Esophagus squamous epithelium (tissue), 4 donors: ENCODE measurements at regions not wholly inside any gene's neighbourhood (a gene's known extent, or its start where the extent isn't known, plus 50 kb on each side); places are given as distances from the start of the nearest gene placed in this dataset.

Experiments used
- POLR2A ChIP-seq, 4 donors: fragments of 450-650 bp; IDR thresholded peaks; one replicate each; pipeline ENCODE4 v1.6.1; 2017; ENCODE audit warnings: antibody characterized with exemption in 4 of 4, mild to moderate bottlenecking in 4 of 4, moderate library complexity in 3 of 4
- TF ChIP-seq, protein P1 (sequence below), 6 experiments: fragments of 450-650 bp in 4 of 6; fragments of 200-600 bp in 2 of 6; sonication (generic) in 2 of 6; IDR thresholded peaks; one replicate each; pipeline ENCODE4 v1.5.1; 2016 to 2019; ENCODE audit warnings: antibody characterized with exemption in 6 of 6, mild to moderate bottlenecking in 4 of 6, moderate library complexity in 4 of 6

DNA sequence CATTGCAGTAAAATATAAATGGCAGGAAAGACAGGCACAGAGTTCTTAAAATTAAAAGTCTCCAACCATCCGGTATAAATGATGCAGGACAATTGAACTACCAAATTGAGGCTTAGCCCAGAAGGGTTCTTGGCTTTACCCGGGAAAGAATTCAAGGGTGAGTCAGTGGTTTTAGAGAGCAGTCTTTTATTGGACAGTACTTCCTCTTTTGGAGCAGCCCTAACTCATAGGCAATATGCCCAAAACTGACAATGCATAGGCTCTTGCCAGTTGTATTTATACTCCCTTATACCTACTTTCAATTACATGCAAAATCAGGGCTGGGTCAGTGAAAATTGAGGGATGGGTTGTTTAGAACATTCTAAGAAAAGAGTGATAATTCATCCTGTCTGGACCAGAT, 1628.9 kb upstream of the PRMT6 start:
- TF ChIP-seq, protein P1, sequence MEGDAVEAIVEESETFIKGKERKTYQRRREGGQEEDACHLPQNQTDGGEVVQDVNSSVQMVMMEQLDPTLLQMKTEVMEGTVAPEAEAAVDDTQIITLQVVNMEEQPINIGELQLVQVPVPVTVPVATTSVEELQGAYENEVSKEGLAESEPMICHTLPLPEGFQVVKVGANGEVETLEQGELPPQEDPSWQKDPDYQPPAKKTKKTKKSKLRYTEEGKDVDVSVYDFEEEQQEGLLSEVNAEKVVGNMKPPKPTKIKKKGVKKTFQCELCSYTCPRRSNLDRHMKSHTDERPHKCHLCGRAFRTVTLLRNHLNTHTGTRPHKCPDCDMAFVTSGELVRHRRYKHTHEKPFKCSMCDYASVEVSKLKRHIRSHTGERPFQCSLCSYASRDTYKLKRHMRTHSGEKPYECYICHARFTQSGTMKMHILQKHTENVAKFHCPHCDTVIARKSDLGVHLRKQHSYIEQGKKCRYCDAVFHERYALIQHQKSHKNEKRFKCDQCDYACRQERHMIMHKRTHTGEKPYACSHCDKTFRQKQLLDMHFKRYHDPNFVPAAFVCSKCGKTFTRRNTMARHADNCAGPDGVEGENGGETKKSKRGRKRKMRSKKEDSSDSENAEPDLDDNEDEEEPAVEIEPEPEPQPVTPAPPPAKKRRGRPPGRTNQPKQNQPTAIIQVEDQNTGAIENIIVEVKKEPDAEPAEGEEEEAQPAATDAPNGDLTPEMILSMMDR (IDR thresholded peaks at IDR 0.05) = no peak
- TF ChIP-seq POLR2A (IDR thresholded peaks at IDR 0.05) = no peak
